ENCODE measurements at regions not wholly inside any gene's neighbourhood (a gene's known extent, or its start where the extent isn't known, plus 50 kb on each side); places are given as distances from the start of the nearest gene placed in this dataset.

DNA sequence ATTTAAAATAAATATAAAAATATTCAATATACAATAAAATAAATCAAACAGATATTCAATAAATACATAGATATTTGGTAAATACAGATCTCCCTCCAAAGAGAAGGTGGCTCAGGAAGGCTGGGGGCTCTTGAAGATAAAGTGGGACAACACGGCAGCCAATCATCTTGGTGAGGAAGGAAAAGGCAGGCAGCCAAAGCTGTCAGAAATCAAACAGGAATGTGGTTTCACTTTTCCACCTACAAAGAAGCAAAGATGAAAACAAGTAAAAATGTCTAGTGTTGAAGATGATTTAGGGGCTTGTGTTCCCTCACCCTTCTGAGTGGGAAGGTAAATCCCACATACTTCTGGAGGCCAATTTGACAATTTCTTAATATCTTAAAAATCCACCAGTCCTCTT lies 85.7 kb downstream of the B3GNT2 start:
- H3K4me3 Mint-ChIP-seq: no peak overlapping the region
- peaks cover 0 to 2% (median 0%) of the 10 kb centered on the region in 7 donors for H3K4me1 Mint-ChIP-seq
- ChIA-PET CTCF (no interaction called here), POLR2A (no interaction called here)
- no peaks in the 10 kb centered on the region for H3K4me1 ChIP-seq (ENCODE audit: control insufficient read depth in 2 of 2, insufficient read depth in 2 of 2, low read length in 2 of 2)
- ATAC-seq (no peak), DNase-seq (no peak)
- H3K4me3 ChIP-seq (ENCODE audit: low read length): no peak overlapping the region
- no peaks in the 10 kb centered on the region for H3K27me3 ChIP-seq (ENCODE audit: control insufficient read depth in 2 of 2, insufficient read depth in 2 of 2, low read length in 2 of 2)
- H3K27ac ChIP-seq (ENCODE audit: low read depth, low read length): no peak overlapping the region
- intact Hi-C loops (cut with micrococcal nuclease): no loop called here
- H3K9me3 Mint-ChIP-seq: peaks cover 8 to 49% (median 26%) of the 10 kb centered on the region in 11 donors
- no peak overlapping the region for H3K27ac Mint-ChIP-seq
- H3K36me3 Mint-ChIP-seq: peaks cover 5 to 16% (median 10%) of the 10 kb centered on the region in 5 donors
- H3K9me3 ChIP-seq (ENCODE audit: control insufficient read depth in 2 of 3, low read length in 3 of 3): peaks cover 0 to 24% (median 0%) of the 10 kb centered on the region in 3 experiments
- peaks cover 0 to 7% (median 0%) of the 10 kb centered on the region in 5 donors for H3K27me3 Mint-ChIP-seq
- no peaks in the 10 kb centered on the region for H3K36me3 ChIP-seq (ENCODE audit: control insufficient read depth in 2 of 3, insufficient read depth in 3 of 3, low read length in 3 of 3)

DNA sequence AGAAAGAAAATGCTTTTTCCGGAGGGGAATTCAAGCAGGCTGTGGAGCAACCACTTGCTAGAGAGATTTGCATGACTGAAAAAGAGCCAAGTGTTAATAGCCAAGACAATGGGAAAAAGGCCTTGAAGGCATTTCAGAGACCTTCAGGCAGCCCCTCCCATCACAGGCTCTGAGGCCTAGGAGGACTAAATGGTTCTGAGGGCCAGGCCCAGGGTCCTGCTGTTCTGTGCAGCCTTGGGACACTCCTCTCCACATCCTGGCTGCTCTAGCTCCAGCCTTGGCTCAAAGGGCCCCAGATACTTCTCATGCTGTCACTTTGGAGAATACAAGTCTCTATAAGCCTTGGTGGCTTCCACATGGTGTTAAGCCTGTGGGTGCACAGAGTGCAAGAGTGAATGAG lies 81.8 kb downstream of the B3GNT2 start:
- no peak overlapping the region for H3K4me3 Mint-ChIP-seq
- Histone ChIP-seq H3K27ac (ENCODE audit: low read depth, low read length) (no peak overlapping the region), H3K4me3 (ENCODE audit: low read length) (no peak overlapping the region), H3K36me3 (ENCODE audit: control insufficient read depth in 2 of 3, insufficient read depth in 3 of 3, low read length in 3 of 3) (no peaks in the 10 kb centered on the region), H3K4me1 (ENCODE audit: control insufficient read depth in 2 of 2, insufficient read depth in 2 of 2, low read length in 2 of 2) (no peaks in the 10 kb centered on the region), H3K27me3 (ENCODE audit: control insufficient read depth in 2 of 2, insufficient read depth in 2 of 2, low read length in 2 of 2) (no peaks in the 10 kb centered on the region), H3K9me3 (ENCODE audit: control insufficient read depth in 2 of 3, low read length in 3 of 3) (peaks cover 0 to 14% (median 0%) of the 10 kb centered on the region in 3 experiments)
- intact Hi-C loops (cut with micrococcal nuclease): no loop called here
- peaks cover 5 to 11% (median 10%) of the 10 kb centered on the region in 5 donors for H3K36me3 Mint-ChIP-seq
- peaks cover 12 to 38% (median 24%) of the 10 kb centered on the region in 11 donors for H3K9me3 Mint-ChIP-seq
- H3K4me1 Mint-ChIP-seq: no peaks in the 10 kb centered on the region
- no peak overlapping the region for H3K27ac Mint-ChIP-seq
- ATAC-seq (no peak), DNase-seq (no peak)
- ChIA-PET CTCF (no interaction called here), POLR2A (no interaction called here)
- H3K27me3 Mint-ChIP-seq: peaks cover 0 to 6% (median 0%) of the 10 kb centered on the region in 5 donors
